ENCODE measurements at regions not wholly inside any gene's neighbourhood (a gene's known extent, or its start where the extent isn't known, plus 50 kb on each side); places are given as distances from the start of the nearest gene placed in this dataset.

GRCh38 chr3:88403319-88403718, 253.6 kb downstream of the C3orf38 start:
- H3K23ac ChIP-seq (ENCODE audit: low read depth, low read length), result no peak overlapping the region
- no peaks in the 10 kb centered on the region for H3K79me1 ChIP-seq (ENCODE audit: low read depth in 1 of 2, low read length in 2 of 2)
- in situ Hi-C loops (cut with MboI; ENCODE audit: low sequenced_read_pairs), result no loop called here
- H3K4me1 ChIP-seq (ENCODE audit: control insufficient read depth, insufficient read depth, low read length), result no peaks in the 10 kb centered on the region
- dilution Hi-C loops (cut with HindIII; ENCODE audit: low sequenced_read_pairs, unreplicated experiment), result no loop called here
- DNase-seq (no peak), ATAC-seq (ENCODE audit: low read depth) (no peak)
- ChIA-PET POLR2A (ENCODE audit: unreplicated experiment) (no interaction called here), CTCF (no interaction called here)
- H3K4me3 ChIP-seq (ENCODE audit: insufficient read depth, low read depth, low read length), result no peak overlapping the region
- TF ChIP-seq FOS (IDR thresholded peaks at IDR 0.05; ENCODE audit: low read depth, low read length), result no peak
- no peak for TF ChIP-seq RAD21 (IDR thresholded peaks at IDR 0.05; ENCODE audit: low read length)
- TF ChIP-seq POLR2A (IDR thresholded peaks at IDR 0.05; ENCODE audit: low read depth, low read length), result no peak
- no peak for TF ChIP-seq RCOR1 (IDR thresholded peaks at IDR 0.05; ENCODE audit: insufficient replicate concordance, low read length)
- no peak for TF ChIP-seq MAZ (IDR thresholded peaks at IDR 0.05; ENCODE audit: borderline replicate concordance, low read depth, low read length)
- no peak for TF ChIP-seq CTCF (conservative IDR thresholded peaks at IDR 0.05; ENCODE audit: low read depth, low read length)
- BruUV-seq (replicated peaks), result no TSS peak
- peaks cover 2% of the 10 kb centered on the region; the same call in 1 of the 2 replicates for H3K9me3 ChIP-seq (ENCODE audit: control insufficient read depth, insufficient read depth, low read length)
- no peaks in the 10 kb centered on the region for H3K27me3 ChIP-seq (ENCODE audit: control insufficient read depth, insufficient read depth, low read length)
- H3K56ac ChIP-seq (ENCODE audit: extremely low read depth, insufficient read depth, low read length), result no peak overlapping the region
- no peak overlapping the region for H2BK120ac ChIP-seq (ENCODE audit: low read depth, low read length)
- no peak overlapping the region for H2AK9ac ChIP-seq (replicated peaks; ENCODE audit: low read depth, low read length, poor library complexity)
- no peak overlapping the region for H2BK15ac ChIP-seq (ENCODE audit: low read depth, low read length)
- H3K9me1 ChIP-seq (ENCODE audit: insufficient read depth, low read length), result no peaks in the 10 kb centered on the region
- H2AFZ ChIP-seq (replicated peaks; ENCODE audit: low read length, poor library complexity), result no peak overlapping the region
- no peak overlapping the region for H3K4me2 ChIP-seq (ENCODE audit: low read depth, low read length)
- no peak overlapping the region for H2AK5ac ChIP-seq (ENCODE audit: low read depth, low read length)
- no peak overlapping the region for H4K91ac ChIP-seq (ENCODE audit: insufficient read depth, low read depth, low read length)
- intact Hi-C loops (cut with micrococcal nuclease), result no loop called here
- no peak overlapping the region for H4K8ac ChIP-seq (ENCODE audit: low read depth in 2 of 2, low read length in 2 of 2)
- no peak overlapping the region for H3K9ac ChIP-seq (ENCODE audit: low read depth, low read length)
- H2BK20ac ChIP-seq (ENCODE audit: low read depth, low read length), result no peak overlapping the region
- no peaks in the 10 kb centered on the region for H4K20me1 ChIP-seq (ENCODE audit: insufficient read depth, low read length)
- no peaks in the 10 kb centered on the region for H3K36me3 ChIP-seq (ENCODE audit: control insufficient read depth, insufficient read depth, low read length)
- H3K27ac ChIP-seq (ENCODE audit: insufficient read depth, low read length), result no peak overlapping the region
- no peak overlapping the region for H3K4ac ChIP-seq (ENCODE audit: low read depth, low read length)
- H3K14ac ChIP-seq (replicated peaks; ENCODE audit: low read depth, low read length), result no peak overlapping the region
- no peak overlapping the region for H3K18ac ChIP-seq (ENCODE audit: low read depth, low read length)
- H2BK5ac ChIP-seq (ENCODE audit: low read depth, low read length, poor library complexity, severe bottlenecking), result no peak overlapping the region
- no peak overlapping the region for H4K5ac ChIP-seq (ENCODE audit: low read depth, low read length)

All from IMR-90 (cell line).